HCT116 (cell line): ENCODE measurements at regions not wholly inside any gene's neighbourhood (a gene's known extent, or its start where the extent isn't known, plus 50 kb on each side); places are given as distances from the start of the nearest gene placed in this dataset.

Source experiments
- ATAC-seq: fragments of 200-7000 bp; cut with Tn5 transposase; 2 replicates; pipeline ENCODE4 v1.9.1; 2020; ENCODE audit warnings: mild to moderate bottlenecking, moderate library complexity
- BruUV-seq: library from RNA; stranded (reverse); fragments of 400-500 nt; replicated peaks from 2 replicates; lab custom pipeline; 2021; lab: Mats Ljungman, UMichigan
- CTCF ChIA-PET: fragments of 300-600 bp; sonication (Branson Sonifier 250); formaldehyde crosslinking; loops from one replicate; lab custom pipeline; 2021; ENCODE audit warnings: antibody characterized with exemption; lab: Charles Lee
- POLR2A ChIA-PET: fragments of 300-600, 350-600 bp; sonication (Branson Sonifier 250); formaldehyde crosslinking; loops from one replicate; lab custom pipeline; 2021; ENCODE audit warnings: antibody characterized with exemption; lab: Charles Lee
- RAD21 ChIA-PET, 2 experiments: fragments of 300-600 bp; sonication (Branson Sonifier 250); formaldehyde crosslinking; loops; one replicate each; lab custom pipeline; 2023; ENCODE audit warnings: low total read pairs in 2 of 2; ENCODE audit not compliant: uncharacterized antibody in 2 of 2, unreplicated experiment in 2 of 2, low non-redundant PET in 1 of 2; lab: Charles Lee
- DNase-seq: peaks from one replicate; pipeline ENCODE4 v3.0.0-alpha.2; 2010; ENCODE audit warnings: low read depth, low spot score
- H2AFZ ChIP-seq: fragments of 200-600 bp; shearing (Covaris generic), sonication (generic); 2 replicates; pipeline ENCODE4 v1.6.1; 2017; ENCODE audit warnings: low read depth, mixed run types, mixed read lengths, antibody characterized with exemption, low read length; ENCODE audit not compliant: poor library complexity, severe bottlenecking
- H3K27ac ChIP-seq: 2 replicates; pipeline ENCODE4 v1.5.1; 2012; ENCODE audit warnings: low read depth, low read length
- H3K27me3 ChIP-seq: fragments of 200-600 bp; sonication (generic); 2 replicates; pipeline ENCODE4 v1.6.1; 2016; ENCODE audit warnings: mixed run types, low read length, mixed read lengths; ENCODE audit not compliant: insufficient read depth
- H3K36me3 ChIP-seq, 2 experiments: fragments of 200-500 bp in 1 of 2; fragments of 200-600 bp in 1 of 2; sonication (Bioruptor generic) in 1 of 2; sonication (generic) in 1 of 2; 2 replicates each; pipeline versions ENCODE4 v1.5.1 to v1.6.1; 2014 to 2016; ENCODE audit warnings: low read length in 2 of 2, inconsistent platforms in 1 of 2, mixed read lengths in 1 of 2, mixed run types in 1 of 2; ENCODE audit not compliant: insufficient read depth in 2 of 2, control insufficient read depth in 1 of 2
- H3K4me1 ChIP-seq, 2 experiments: fragments of 200-600 bp in 1 of 2; sonication (generic) in 1 of 2; 2 replicates each; pipeline versions ENCODE4 v1.5.1 to v1.6.1; 2012 to 2017; ENCODE audit warnings: low read length in 2 of 2, inconsistent platforms in 1 of 2, mild to moderate bottlenecking in 1 of 2, mixed read lengths in 1 of 2, mixed run types in 1 of 2, moderate library complexity in 1 of 2; ENCODE audit not compliant: insufficient read depth in 2 of 2, control insufficient read depth in 1 of 2
- H3K4me2 ChIP-seq: fragments of 200-600 bp; sonication (generic); 2 replicates; pipeline ENCODE4 v1.6.1; 2017; ENCODE audit warnings: mixed run types, low read length, mixed read lengths
- H3K4me3 ChIP-seq, 2 experiments: fragments of 200-600 bp in 1 of 2; sonication (generic) in 1 of 2; replicated peaks in 1 of 2; 2 replicates each; pipeline ENCODE4 v1.5.1; 2011 to 2016; ENCODE audit warnings: low read length in 2 of 2, control low read depth in 1 of 2, low read depth in 1 of 2, mild to moderate bottlenecking in 1 of 2, mixed read lengths in 1 of 2, mixed run types in 1 of 2
- H3K79me2 ChIP-seq: fragments of 200-600 bp; sonication (generic); 2 replicates; pipeline ENCODE4 v1.6.1; 2017; ENCODE audit warnings: mild to moderate bottlenecking, mixed run types, low read length, moderate library complexity, mixed read lengths; ENCODE audit not compliant: insufficient read depth
- H3K9ac ChIP-seq: fragments of 200-600 bp; sonication (generic); 2 replicates; pipeline ENCODE4 v1.6.1; 2016; ENCODE audit warnings: low read length, mixed read lengths
- H3K9me2 ChIP-seq: fragments of 200-600 bp; sonication (generic), shearing (Covaris generic); 2 replicates; pipeline ENCODE4 v1.6.1; 2017; ENCODE audit warnings: mixed run types, mild to moderate bottlenecking, moderate library complexity; ENCODE audit not compliant: insufficient read depth
- H3K9me3 ChIP-seq, 2 experiments: fragments of 200-500 bp in 1 of 2; fragments of 200-600 bp in 1 of 2; sonication (Bioruptor generic) in 1 of 2; sonication (generic) in 1 of 2; 2 replicates each; pipeline ENCODE4 v1.6.1; 2014 to 2017; ENCODE audit warnings: low read length in 2 of 2, mixed read lengths in 2 of 2, inconsistent platforms in 1 of 2, low read depth in 1 of 2, mild to moderate bottlenecking in 1 of 2, mixed run types in 1 of 2, moderate library complexity in 1 of 2; ENCODE audit not compliant: control insufficient read depth in 1 of 2, insufficient read depth in 1 of 2
- H4K20me1 ChIP-seq: fragments of 200-600 bp; sonication (generic), shearing (Covaris generic); 2 replicates; pipeline ENCODE4 v1.6.1; 2017; ENCODE audit warnings: mixed run types, mild to moderate bottlenecking, moderate library complexity; ENCODE audit not compliant: insufficient read depth
- CBX3 ChIP-seq: IDR thresholded peaks from 2 replicates; pipeline ENCODE4 v1.6.1; 2012; ENCODE audit warnings: low read depth
- CTCF ChIP-seq, 3 experiments: fragments of 200-600 bp in 1 of 3; sonication (generic) in 1 of 3; IDR thresholded peaks in 2 of 3; conservative IDR thresholded peaks in 1 of 3; 2 replicates each; pipeline ENCODE4 v1.5.1; 2012 to 2017; ENCODE audit warnings: low read depth in 2 of 3, low read length in 2 of 3, antibody characterized with exemption in 1 of 3, borderline replicate concordance in 1 of 3, control low read depth in 1 of 3, mild to moderate bottlenecking in 1 of 3, mixed read lengths in 1 of 3, mixed run types in 1 of 3, moderate library complexity in 1 of 3; ENCODE audit not compliant: insufficient read depth in 1 of 3
- FOSL1 ChIP-seq: IDR thresholded peaks from 2 replicates; pipeline ENCODE4 v1.6.1; 2012; ENCODE audit warnings: low read depth
- RAD21 ChIP-seq: IDR thresholded peaks from 2 replicates; pipeline ENCODE4 v1.6.1; 2012; ENCODE audit warnings: low read depth, mild to moderate bottlenecking
- SRF ChIP-seq: IDR thresholded peaks from 2 replicates; pipeline ENCODE4 v1.6.1; 2012; ENCODE audit warnings: low read depth
- YY1 ChIP-seq: IDR thresholded peaks from 2 replicates; pipeline ENCODE4 v1.6.1; 2011; ENCODE audit warnings: low read length, low read depth, moderate library complexity, mild to moderate bottlenecking; ENCODE audit not compliant: insufficient replicate concordance; ENCODE audit errors: extremely low read depth
- ZBTB33 ChIP-seq: IDR thresholded peaks from 2 replicates; pipeline ENCODE4 v1.6.1; 2011; ENCODE audit warnings: mild to moderate bottlenecking, low read length, moderate library complexity; ENCODE audit not compliant: insufficient replicate concordance; ENCODE audit errors: extremely low read depth
- intact Hi-C: fragments of 100-400 bp; cut with micrococcal nuclease; formaldehyde crosslinking; loops from 2 replicates; pipeline ENCODE4 v1.10.0; 2022
- TF ChIP-seq, protein P1 (sequence below): IDR thresholded peaks from 2 replicates; pipeline ENCODE4 v1.6.1; 2012

DNA sequence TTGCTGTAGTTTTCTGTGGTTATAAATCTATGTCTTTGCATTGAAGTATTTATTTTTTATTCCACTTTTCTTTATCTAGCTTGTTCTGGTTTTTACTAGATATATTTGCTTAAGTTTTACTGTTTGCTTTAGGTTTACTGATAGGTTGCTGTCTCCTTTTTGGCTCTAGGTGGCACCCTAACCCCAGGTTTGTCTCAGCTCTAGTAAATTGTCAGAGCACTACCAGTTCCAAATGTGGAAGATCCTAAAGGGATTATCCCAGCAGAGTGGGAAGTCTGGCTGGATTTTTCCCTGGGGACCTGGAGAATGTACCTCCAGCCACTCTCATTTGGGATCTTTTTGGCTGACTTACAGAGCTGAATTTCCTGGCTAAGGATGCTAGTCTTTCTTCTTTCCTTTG, 106.1 kb downstream of the PBDC1 start:
- H3K9me3 ChIP-seq = no peaks in the 10 kb centered on the region
- POLR2A ChIA-PET = no interaction called here
- H3K9ac ChIP-seq = no peak overlapping the region
- H3K79me2 ChIP-seq = no peaks in the 10 kb centered on the region
- RAD21 ChIA-PET = interaction anchor here in 1 of 2 experiments (1.3 kb wide), 1 partner anchor 176 kb away, joined by 6 read pairs; no protein-coding TSS in a partner anchor
- H3K4me2 ChIP-seq = no peak overlapping the region
- H3K27ac ChIP-seq = no peak overlapping the region
- H3K9me2 ChIP-seq = no peaks in the 10 kb centered on the region
- H3K36me3 ChIP-seq = no peaks in the 10 kb centered on the region
- no peaks in the 10 kb centered on the region for H4K20me1 ChIP-seq
- no peaks in the 10 kb centered on the region for H3K4me1 ChIP-seq
- no TSS peak for BruUV-seq
- peak; percentile 22 for DNase-seq
- H3K27me3 ChIP-seq = no peaks in the 10 kb centered on the region
- peak; percentile 69 for ATAC-seq
- H2AFZ ChIP-seq = no peak overlapping the region
- H3K4me3 ChIP-seq = no peak overlapping the region
- TF ChIP-seq, protein P1, sequence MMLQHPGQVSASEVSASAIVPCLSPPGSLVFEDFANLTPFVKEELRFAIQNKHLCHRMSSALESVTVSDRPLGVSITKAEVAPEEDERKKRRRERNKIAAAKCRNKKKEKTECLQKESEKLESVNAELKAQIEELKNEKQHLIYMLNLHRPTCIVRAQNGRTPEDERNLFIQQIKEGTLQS = no peak
- peak; percentile 66 for TF ChIP-seq RAD21
- no peak for TF ChIP-seq SRF
- TF ChIP-seq ZBTB33 = no peak
- TF ChIP-seq FOSL1 = no peak
- TF ChIP-seq CTCF (IDR thresholded peaks at IDR 0.05 in 2 of 3, conservative IDR thresholded peaks at IDR 0.05 in 1 of 3; ENCODE audit: borderline replicate concordance in 1 of 3, insufficient read depth in 1 of 3, low read depth in 2 of 3, low read length in 2 of 3) = peak; percentile 35 to 60 (median 56); a peak in 4 of 6 replicates
- no peak for TF ChIP-seq CBX3
- no peak for TF ChIP-seq YY1
- intact Hi-C loops = loop anchor here (2.0 to 10.0 kb wide), 3 partner anchors 176 to 1750 kb away; no protein-coding TSS in a partner anchor
- CTCF ChIA-PET = interaction anchor here (1.2 to 1.8 kb wide), 3 partner anchors 176 to 1750 kb away, joined by 7 to 26 read pairs (median 14); no protein-coding TSS in a partner anchor
